ENCODE measurements at regions not wholly inside any gene's neighbourhood (a gene's known extent, or its start where the extent isn't known, plus 50 kb on each side); places are given as distances from the start of the nearest gene placed in this dataset.

- Histone ChIP-seq H3K4me2 (ENCODE audit: low read length) (no peak overlapping the region), H3K79me2 (ENCODE audit: low read length) (no peaks in the 10 kb centered on the region), H3K36me3 (replicated peaks; ENCODE audit: low read depth, low read length) (no peaks in the 10 kb centered on the region), H3K4me3 (ENCODE audit: low read length) (no peak overlapping the region), H3K27ac (ENCODE audit: low read length) (no peak overlapping the region), H3K9me3 (ENCODE audit: insufficient read depth, low read length) (no peaks in the 10 kb centered on the region), H3K9ac (ENCODE audit: low read length) (no peak overlapping the region), H3K27me3 (ENCODE audit: low read depth, low read length) (no peaks in the 10 kb centered on the region), H2AFZ (ENCODE audit: low read depth, low read length) (no peak overlapping the region), H4K20me1 (ENCODE audit: insufficient read depth, low read length) (no peaks in the 10 kb centered on the region), H3K4me1 (ENCODE audit: low read length) (no peaks in the 10 kb centered on the region)
- TF ChIP-seq EZH2phosphoT487 (IDR thresholded peaks at IDR 0.05; ENCODE audit: low read depth) = no peak
- TF ChIP-seq CTCF (IDR thresholded peaks at IDR 0.05; ENCODE audit: low read depth, low read length) = no peak
Observed at GRCh38 chr18:1222880-1223279, 318.2 kb downstream of the ADCYAP1 start.

GRCh38 chr18:1227025-1227424 lies 322.4 kb downstream of the ADCYAP1 start:
- Histone ChIP-seq H3K79me2 (ENCODE audit: low read length) (no peaks in the 10 kb centered on the region), H3K4me3 (ENCODE audit: low read length) (no peak overlapping the region), H3K27me3 (ENCODE audit: low read depth, low read length) (no peaks in the 10 kb centered on the region), H3K4me2 (ENCODE audit: low read length) (no peak overlapping the region), H3K4me1 (ENCODE audit: low read length) (no peaks in the 10 kb centered on the region), H3K9ac (ENCODE audit: low read length) (no peak overlapping the region), H3K9me3 (ENCODE audit: insufficient read depth, low read length) (no peaks in the 10 kb centered on the region), H2AFZ (ENCODE audit: low read depth, low read length) (no peak overlapping the region), H3K27ac (ENCODE audit: low read length) (no peak overlapping the region), H4K20me1 (ENCODE audit: insufficient read depth, low read length) (no peaks in the 10 kb centered on the region), H3K36me3 (replicated peaks; ENCODE audit: low read depth, low read length) (no peaks in the 10 kb centered on the region)
- no peak for TF ChIP-seq CTCF (IDR thresholded peaks at IDR 0.05; ENCODE audit: low read depth, low read length)
- no peak for TF ChIP-seq EZH2phosphoT487 (IDR thresholded peaks at IDR 0.05; ENCODE audit: low read depth)

- H3K9ac ChIP-seq (ENCODE audit: low read length) = no peak overlapping the region
- H3K27me3 ChIP-seq (ENCODE audit: low read depth, low read length) = no peaks in the 10 kb centered on the region
- H4K20me1 ChIP-seq (ENCODE audit: insufficient read depth, low read length) = no peaks in the 10 kb centered on the region
- H3K4me2 ChIP-seq (ENCODE audit: low read length) = no peak overlapping the region
- no peaks in the 10 kb centered on the region for H3K36me3 ChIP-seq (replicated peaks; ENCODE audit: low read depth, low read length)
- TF ChIP-seq CTCF (IDR thresholded peaks at IDR 0.05; ENCODE audit: low read depth, low read length) = no peak
- no peak for TF ChIP-seq EZH2phosphoT487 (IDR thresholded peaks at IDR 0.05; ENCODE audit: low read depth)
- H3K9me3 ChIP-seq (ENCODE audit: insufficient read depth, low read length) = no peaks in the 10 kb centered on the region
- no peak overlapping the region for H3K27ac ChIP-seq (ENCODE audit: low read length)
- no peaks in the 10 kb centered on the region for H3K4me1 ChIP-seq (ENCODE audit: low read length)
- no peaks in the 10 kb centered on the region for H3K79me2 ChIP-seq (ENCODE audit: low read length)
- H2AFZ ChIP-seq (ENCODE audit: low read depth, low read length) = no peak overlapping the region
- H3K4me3 ChIP-seq (ENCODE audit: low read length) = no peak overlapping the region
Observed at GRCh38 chr18:1229634-1230033, 325.0 kb downstream of the ADCYAP1 start.

- Histone ChIP-seq H3K79me2 (ENCODE audit: low read length) (no peaks in the 10 kb centered on the region), H3K36me3 (replicated peaks; ENCODE audit: low read depth, low read length) (no peaks in the 10 kb centered on the region), H3K4me3 (ENCODE audit: low read length) (no peak overlapping the region), H3K27ac (ENCODE audit: low read length) (no peak overlapping the region), H3K4me1 (ENCODE audit: low read length) (no peaks in the 10 kb centered on the region), H3K4me2 (ENCODE audit: low read length) (no peak overlapping the region), H3K27me3 (ENCODE audit: low read depth, low read length) (no peaks in the 10 kb centered on the region), H4K20me1 (ENCODE audit: insufficient read depth, low read length) (no peaks in the 10 kb centered on the region), H2AFZ (ENCODE audit: low read depth, low read length) (no peak overlapping the region), H3K9ac (ENCODE audit: low read length) (no peak overlapping the region), H3K9me3 (ENCODE audit: insufficient read depth, low read length) (no peaks in the 10 kb centered on the region)
- TF ChIP-seq CTCF (IDR thresholded peaks at IDR 0.05; ENCODE audit: low read depth, low read length) (no peak), EZH2phosphoT487 (IDR thresholded peaks at IDR 0.05; ENCODE audit: low read depth) (no peak)
Observed at GRCh38 chr18:1232867-1233266, 328.2 kb downstream of the ADCYAP1 start.

All from OCI-LY3 (cell line).